NCI-H446 (cell line): ENCODE measurements at regions not wholly inside any gene's neighbourhood (a gene's known extent, or its start where the extent isn't known, plus 50 kb on each side); places are given as distances from the start of the nearest gene placed in this dataset.

Experiments
- DNase-seq, 2 experiments: peaks; one replicate each; lab custom pipeline; 2025; lab: John Stamatoyannopoulos, UW

DNA sequence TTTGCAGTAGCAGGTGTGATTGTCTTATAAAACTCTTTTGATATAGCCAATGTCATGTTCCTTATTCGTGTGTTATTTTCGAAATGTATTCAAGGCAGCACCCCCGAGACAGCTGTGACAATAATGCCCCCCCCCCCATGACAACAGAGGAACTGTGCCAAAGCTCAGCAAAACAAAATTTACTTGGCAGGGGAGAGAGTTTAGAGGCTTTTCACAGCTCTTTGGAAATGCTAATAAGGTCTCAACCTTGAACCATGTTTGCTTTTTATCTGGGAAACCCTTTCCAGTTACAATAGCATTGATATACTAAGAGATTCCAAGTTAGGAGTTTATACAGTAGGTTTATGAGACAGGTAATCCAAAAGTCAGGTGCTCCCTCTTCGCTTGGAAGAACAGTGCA lies 56.4 kb upstream of the USP44 start:
- peak in 1 of 2 experiments; percentile 36 for DNase-seq

DNA sequence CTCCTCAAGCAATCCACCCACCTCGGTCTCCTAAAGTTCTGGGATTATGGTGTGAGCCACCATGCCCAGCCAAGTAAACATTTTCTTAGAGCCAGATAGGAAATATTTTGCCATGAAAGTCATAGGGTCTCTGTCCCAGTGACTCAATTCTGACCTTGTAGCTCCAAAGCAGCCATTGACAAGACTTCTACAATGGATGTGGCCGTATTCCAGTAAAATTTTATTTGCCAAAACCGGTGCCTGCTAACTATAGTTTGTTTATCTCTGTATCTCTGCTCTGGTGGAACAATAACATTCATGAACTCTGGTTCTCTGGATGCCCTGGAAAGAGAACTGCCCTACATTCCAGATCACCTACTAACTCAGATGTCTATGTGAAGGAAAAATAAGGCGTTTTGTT lies 54.6 kb upstream of the USP44 start:
- DNase-seq: no peak

DNA sequence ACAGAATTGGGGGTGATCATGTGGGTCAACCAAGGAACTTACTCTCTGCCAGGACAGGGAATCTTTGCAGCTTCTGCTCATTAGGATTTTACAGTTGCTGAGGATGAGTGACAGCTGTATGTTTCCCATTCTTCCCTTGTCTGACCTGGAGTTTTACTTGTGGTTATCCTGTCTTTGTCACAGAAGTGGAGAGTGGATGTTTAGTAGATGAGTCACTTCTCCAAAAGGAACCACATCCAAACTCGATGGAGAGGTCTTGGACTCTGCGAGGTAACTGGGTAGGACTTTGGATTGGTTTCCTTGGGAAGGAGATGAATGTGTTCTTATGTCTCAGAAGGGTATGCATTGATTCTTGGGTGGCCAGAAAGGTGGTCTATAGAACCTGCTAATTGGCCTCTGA lies 53.8 kb upstream of the USP44 start:
- no peak for DNase-seq

DNA sequence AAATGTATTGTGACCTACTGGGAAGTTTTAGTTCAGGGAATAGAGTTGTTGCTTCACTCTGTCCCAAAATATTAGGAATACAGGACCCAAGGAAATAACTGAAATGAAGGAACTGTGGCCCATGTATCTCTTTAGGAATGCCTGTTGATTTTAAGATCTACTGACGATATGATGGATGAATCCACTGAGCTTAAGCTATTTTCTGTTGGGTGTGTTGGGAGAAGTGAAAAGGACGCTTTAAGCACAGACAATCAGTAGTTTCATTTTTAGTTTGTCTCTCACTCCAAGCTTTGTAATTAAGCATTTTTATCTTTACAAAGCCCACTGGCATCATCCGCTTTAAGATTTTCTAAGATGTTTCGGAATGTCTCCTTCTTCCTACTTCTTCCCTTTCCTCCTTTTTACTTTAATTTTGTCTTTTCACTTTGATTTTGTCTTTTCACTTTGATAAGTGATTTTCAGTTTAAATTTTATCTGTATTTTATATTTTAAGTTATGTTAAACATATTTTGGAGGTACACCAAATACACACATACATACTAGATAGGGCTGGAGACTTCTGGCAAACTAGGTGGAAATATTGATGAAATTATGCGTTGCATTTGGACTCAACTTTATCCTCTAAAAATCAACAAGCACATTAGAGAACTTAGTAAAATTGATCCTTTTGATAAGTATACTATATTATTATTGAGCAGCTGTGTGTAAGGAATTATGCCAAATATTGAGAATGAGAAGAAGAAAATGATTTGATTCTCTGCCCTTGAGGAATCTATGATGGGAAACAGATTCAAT lies 52.3 kb upstream of the USP44 start:
- DNase-seq: no peak

DNA sequence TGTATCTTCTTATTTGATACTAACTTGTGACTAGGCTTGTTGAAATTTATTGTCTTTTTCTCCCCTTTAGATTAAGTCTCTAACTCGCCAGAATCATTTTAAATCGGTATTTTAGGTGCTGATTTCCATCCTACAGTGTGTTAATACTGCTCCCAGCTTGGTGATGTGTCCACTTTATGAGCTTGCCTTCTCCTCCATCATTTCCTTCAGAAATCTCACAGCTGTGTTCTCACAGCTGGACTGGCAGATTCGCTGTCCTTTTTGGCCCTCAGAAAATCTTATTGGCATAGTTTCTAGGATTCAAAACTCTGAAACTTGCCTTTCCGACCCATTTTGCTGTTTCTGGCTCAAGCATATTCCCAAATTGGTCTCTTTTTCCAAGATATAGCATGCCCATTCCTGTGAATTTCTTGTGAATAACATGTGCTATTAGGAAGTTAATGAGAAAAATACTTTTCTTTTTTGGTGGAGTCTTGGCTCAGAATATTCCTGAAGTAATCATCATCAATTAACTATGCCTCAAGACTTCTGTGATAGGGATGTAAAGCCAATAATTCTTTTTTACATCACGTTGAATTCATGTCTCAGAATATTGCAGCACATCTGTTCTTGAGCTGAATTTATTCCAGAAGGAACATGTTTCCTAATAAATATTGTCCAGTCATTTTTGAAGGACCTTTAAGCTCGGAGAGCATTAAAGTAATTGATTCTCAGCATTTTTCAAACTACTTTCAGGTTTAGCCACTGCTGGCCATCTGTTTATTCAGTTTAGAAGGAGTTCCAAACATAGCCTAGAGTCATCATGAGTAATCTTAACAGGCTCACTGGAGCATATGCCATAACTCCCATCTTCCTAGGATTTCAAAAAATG lies 50.0 kb upstream of the USP44 start:
- peak in 1 of 2 experiments; percentile 62 for DNase-seq
